ENCODE measurements at regions not wholly inside any gene's neighbourhood (a gene's known extent, or its start where the extent isn't known, plus 50 kb on each side); places are given as distances from the start of the nearest gene placed in this dataset.

GRCh38 chr3:69448877-69449276 is 63.0 kb upstream of the FRMD4B start:
- TF ChIP-seq CTCF (IDR thresholded peaks at IDR 0.05; ENCODE audit: low read depth, low read length, poor library complexity, severe bottlenecking): no peak
- TF ChIP-seq EZH2phosphoT487 (IDR thresholded peaks at IDR 0.05; ENCODE audit: borderline replicate concordance, low read length): no peak

Data from DOHH2 (cell line).